Panc1 (cell line): ENCODE measurements at regions not wholly inside any gene's neighbourhood (a gene's known extent, or its start where the extent isn't known, plus 50 kb on each side); places are given as distances from the start of the nearest gene placed in this dataset.

Source experiments
- CTCF ChIP-seq: fragments of 450-650 bp; IDR thresholded peaks from 2 replicates; pipeline ENCODE4 v1.5.1; 2017; ENCODE audit warnings: mild to moderate bottlenecking
- POLR2AphosphoS5 ChIP-seq: IDR thresholded peaks from 2 replicates; pipeline ENCODE4 v1.6.1; 2012; ENCODE audit warnings: mild to moderate bottlenecking, low read depth, low read length, moderate library complexity
- REST ChIP-seq, 2 experiments: IDR thresholded peaks; 2 replicates each; pipeline ENCODE4 v1.6.1; 2011 to 2012; ENCODE audit warnings: low read depth in 2 of 2, control low read depth in 1 of 2, low read length in 1 of 2, mild to moderate bottlenecking in 1 of 2, moderate library complexity in 1 of 2; ENCODE audit not compliant: insufficient read depth in 1 of 2
- TCF7L2 ChIP-seq: IDR thresholded peaks from 2 replicates; pipeline ENCODE4 v1.6.1; 2011; ENCODE audit warnings: mild to moderate bottlenecking, low read depth, low read length, inconsistent platforms

- TF ChIP-seq CTCF, result no peak
- no peak for TF ChIP-seq REST (IDR thresholded peaks at IDR 0.05; ENCODE audit: insufficient read depth in 1 of 2, low read depth in 2 of 2, low read length in 1 of 2)
- no peak for TF ChIP-seq TCF7L2
- TF ChIP-seq POLR2AphosphoS5, result no peak
These were observed 63.7 kb upstream of the DPT start for GRCh38 chr1:168792592-168793125.
